Uterus (tissue), 3 donors: ENCODE measurements at regions not wholly inside any gene's neighbourhood (a gene's known extent, or its start where the extent isn't known, plus 50 kb on each side); places are given as distances from the start of the nearest gene placed in this dataset.

Experiments used
- DNase-seq, 2 donors: peaks; one replicate each; pipeline ENCODE4 v3.0.0-alpha.2; 2019 to 2020
- H3K27ac ChIP-seq, 2 donors: fragments of 200-600 bp; sonication (generic); 1 replicate in 1 of 2; 2 replicates in 1 of 2; pipeline ENCODE4 v1.5.1; 2016 to 2018
- H3K27me3 ChIP-seq, 2 donors: fragments of 200-600 bp; sonication (generic); one replicate each; pipeline ENCODE4 v1.5.1; 2018 to 2019; ENCODE audit warnings: control low read depth in 1 of 2
- H3K36me3 ChIP-seq, 2 donors: fragments of 200-600 bp; sonication (generic); one replicate each; pipeline ENCODE4 v1.5.1; 2019; ENCODE audit warnings: control low read depth in 1 of 2
- H3K4me1 ChIP-seq, 2 donors: fragments of 200-600 bp; sonication (generic); one replicate each; pipeline ENCODE4 v1.5.1; 2018 to 2019; ENCODE audit warnings: control low read depth in 1 of 2
- H3K4me3 ChIP-seq, 2 donors: fragments of 200-600 bp; sonication (generic); 1 replicate in 1 of 2; 2 replicates in 1 of 2; pipeline ENCODE4 v1.5.1; 2018 to 2019; ENCODE audit warnings: mild to moderate bottlenecking in 1 of 2
- H3K9me3 ChIP-seq, 2 donors: fragments of 200-600 bp; sonication (generic); one replicate each; pipeline ENCODE4 v1.5.1; 2019; ENCODE audit warnings: control low read depth in 1 of 2
- CTCF ChIP-seq, 4 experiments: fragments of 200-600 bp in 2 of 4; fragments of 450-650 bp in 2 of 4; sonication (generic) in 2 of 4; IDR thresholded peaks; one replicate each; pipeline ENCODE4 v1.5.1; 2016 to 2019; ENCODE audit warnings: antibody characterized with exemption in 4 of 4, mild to moderate bottlenecking in 2 of 4, moderate library complexity in 1 of 4
- POLR2A ChIP-seq, 2 donors: fragments of 450-650 bp; IDR thresholded peaks; one replicate each; pipeline ENCODE4 v1.6.1; 2016; ENCODE audit warnings: antibody characterized with exemption in 2 of 2, mild to moderate bottlenecking in 1 of 2, moderate library complexity in 1 of 2
- intact Hi-C: fragments of 100-400 bp; cut with DNase I; formaldehyde crosslinking; loops from one replicate; pipeline ENCODE4 v1.15.1; 2023; ENCODE audit warnings: low total_unique reads
- donor health status: DM: yes; HTN: yes; CAD: no.

- Histone ChIP-seq H3K27me3 (no peaks in the 10 kb centered on the region), H3K4me1 (no peaks in the 10 kb centered on the region), H3K9me3 (no peaks in the 10 kb centered on the region), H3K4me3 (no peak overlapping the region), H3K27ac (no peak overlapping the region), H3K36me3 (no peaks in the 10 kb centered on the region)
- DNase-seq, result no peak
- TF ChIP-seq POLR2A (IDR thresholded peaks at IDR 0.05), result no peak
- no peak for TF ChIP-seq CTCF (IDR thresholded peaks at IDR 0.05)
- intact Hi-C loops, result no loop called here
Observed at GRCh38 chr3:45329761-45330305, 58.5 kb upstream of the LARS2 start.

GRCh38 chr3:45330510-45331295 is 57.7 kb upstream of the LARS2 start:
- H3K9me3 ChIP-seq, result no peaks in the 10 kb centered on the region
- intact Hi-C loops, result no loop called here
- DNase-seq, result no peak
- H3K4me3 ChIP-seq, result no peak overlapping the region
- no peak overlapping the region for H3K27ac ChIP-seq
- H3K27me3 ChIP-seq, result no peaks in the 10 kb centered on the region
- H3K36me3 ChIP-seq, result no peaks in the 10 kb centered on the region
- TF ChIP-seq POLR2A (IDR thresholded peaks at IDR 0.05), result no peak
- TF ChIP-seq CTCF (IDR thresholded peaks at IDR 0.05), result no peak
- H3K4me1 ChIP-seq, result no peaks in the 10 kb centered on the region

- Histone ChIP-seq H3K4me3 (no peak overlapping the region), H3K36me3 (no peaks in the 10 kb centered on the region), H3K9me3 (no peaks in the 10 kb centered on the region), H3K27me3 (no peaks in the 10 kb centered on the region), H3K4me1 (no peaks in the 10 kb centered on the region), H3K27ac (no peak overlapping the region)
- intact Hi-C loops, result no loop called here
- no peak for DNase-seq
- TF ChIP-seq POLR2A (IDR thresholded peaks at IDR 0.05) (no peak), CTCF (IDR thresholded peaks at IDR 0.05) (no peak)
Observed at GRCh38 chr3:45332493-45332892, 55.9 kb upstream of the LARS2 start.

GRCh38 chr3:45332901-45333407 is 55.4 kb upstream of the LARS2 start:
- H3K27ac ChIP-seq, result no peak overlapping the region
- H3K9me3 ChIP-seq, result no peaks in the 10 kb centered on the region
- no peak overlapping the region for H3K4me3 ChIP-seq
- TF ChIP-seq POLR2A (IDR thresholded peaks at IDR 0.05) (no peak), CTCF (IDR thresholded peaks at IDR 0.05) (no peak)
- no peak for DNase-seq
- intact Hi-C loops, result no loop called here
- no peaks in the 10 kb centered on the region for H3K36me3 ChIP-seq
- H3K27me3 ChIP-seq, result no peaks in the 10 kb centered on the region
- no peaks in the 10 kb centered on the region for H3K4me1 ChIP-seq

- H3K9me3 ChIP-seq, result no peaks in the 10 kb centered on the region
- no peak overlapping the region for H3K4me3 ChIP-seq
- no peaks in the 10 kb centered on the region for H3K4me1 ChIP-seq
- DNase-seq, result no peak
- no peaks in the 10 kb centered on the region for H3K27me3 ChIP-seq
- H3K36me3 ChIP-seq, result no peaks in the 10 kb centered on the region
- intact Hi-C loops, result no loop called here
- no peak overlapping the region for H3K27ac ChIP-seq
- TF ChIP-seq CTCF (IDR thresholded peaks at IDR 0.05) (no peak), POLR2A (IDR thresholded peaks at IDR 0.05) (no peak)
Observed at GRCh38 chr3:45333549-45333948, 54.8 kb upstream of the LARS2 start.
